SU-DHL-6 (cell line): ENCODE measurements at regions not wholly inside any gene's neighbourhood (a gene's known extent, or its start where the extent isn't known, plus 50 kb on each side); places are given as distances from the start of the nearest gene placed in this dataset.

ENCODE experiments used
- CTCF ChIP-seq: fragments of 200-600 bp; sonication (generic); IDR thresholded peaks from one replicate; pipeline ENCODE4 v1.5.1; 2017; ENCODE audit warnings: antibody characterized with exemption, mild to moderate bottlenecking, low read length, moderate library complexity; ENCODE audit not compliant: insufficient read depth, poor library complexity, severe bottlenecking
- EZH2phosphoT487 ChIP-seq: fragments of 200-600 bp; sonication (generic), shearing (Covaris generic); conservative IDR thresholded peaks from 2 replicates; pipeline ENCODE4 v1.6.1; 2018; ENCODE audit warnings: mild to moderate bottlenecking, antibody characterized with exemption, low read length, moderate library complexity, mixed read lengths

GRCh38 chr20:17871886-17872285, 96.7 kb downstream of the SNX5 start:
- TF ChIP-seq CTCF (no peak), EZH2phosphoT487 (no peak)
